Left lung (tissue), 4 donors: ENCODE measurements at regions not wholly inside any gene's neighbourhood (a gene's known extent, or its start where the extent isn't known, plus 50 kb on each side); places are given as distances from the start of the nearest gene placed in this dataset.

Experiments used
- ATAC-seq: fragments of 200-7000 bp; cut with Tn5 transposase; one replicate; pipeline ENCODE4 v1.9.1; 2020; ENCODE audit warnings: moderate library complexity
- DNase-seq, 4 donors: peaks; one replicate each; pipeline ENCODE4 v3.0.0-alpha.2; 2013 to 2020
- H3K27ac ChIP-seq, 2 donors: fragments of 200-600 bp; sonication (generic) in 1 of 2; one replicate each; pipeline versions ENCODE4 v1.5.0 to v1.8.0; 2020 to 2021
- H3K27me3 ChIP-seq, 2 donors: fragments of 200-600 bp; sonication (generic) in 1 of 2; one replicate each; pipeline versions ENCODE4 v1.5.0 to v1.8.0; 2020 to 2021
- H3K36me3 ChIP-seq, 2 donors: fragments of 200-600 bp; sonication (generic) in 1 of 2; one replicate each; pipeline versions ENCODE4 v1.5.0 to v1.8.0; 2020 to 2021
- H3K4me1 ChIP-seq, 2 donors: fragments of 200-600 bp; one replicate each; pipeline ENCODE4 v1.8.0; 2021
- H3K4me3 ChIP-seq, 2 donors: fragments of 200-600 bp; sonication (generic) in 1 of 2; one replicate each; pipeline versions ENCODE4 v1.5.0 to v1.8.0; 2020 to 2021; ENCODE audit warnings: mild to moderate bottlenecking in 1 of 2
- H3K9me3 ChIP-seq, 2 donors: fragments of 200-600 bp; sonication (generic) in 1 of 2; one replicate each; pipeline versions ENCODE4 v1.5.0 to v1.8.0; 2020 to 2021
- CTCF ChIP-seq, 2 donors: fragments of 200-600 bp; sonication (generic) in 1 of 2; IDR thresholded peaks; one replicate each; pipeline versions ENCODE4 v1.5.0 to v1.8.0; 2021; ENCODE audit warnings: antibody characterized with exemption in 2 of 2
- intact Hi-C, 2 donors: fragments of 100-400 bp; cut with DNase I; formaldehyde crosslinking; loops; one replicate each; pipeline versions ENCODE4 v1.11.2 to v1.14.2; 2022
- donor health status: DM: no; HTN: yes; CAD: no.
- donor health status: DM: no; HTN: no; CAD: no.

GRCh38 chr13:22933571-22934181 lies 247.1 kb upstream of the SGCG start:
- intact Hi-C loops: no loop called here
- no peaks in the 10 kb centered on the region for H3K4me1 ChIP-seq
- ATAC-seq (no peak), DNase-seq (no peak)
- H3K9me3 ChIP-seq: no peaks in the 10 kb centered on the region
- no peak overlapping the region for H3K27ac ChIP-seq
- H3K27me3 ChIP-seq: no peaks in the 10 kb centered on the region
- no peak for TF ChIP-seq CTCF (IDR thresholded peaks at IDR 0.05)
- H3K4me3 ChIP-seq: no peak overlapping the region
- H3K36me3 ChIP-seq: no peaks in the 10 kb centered on the region

- intact Hi-C loops: no loop called here
- DNase-seq (no peak), ATAC-seq (no peak)
- Histone ChIP-seq H3K27me3 (no peaks in the 10 kb centered on the region), H3K9me3 (no peaks in the 10 kb centered on the region), H3K36me3 (no peaks in the 10 kb centered on the region), H3K4me1 (no peaks in the 10 kb centered on the region), H3K4me3 (no peak overlapping the region), H3K27ac (no peak overlapping the region)
- TF ChIP-seq CTCF (IDR thresholded peaks at IDR 0.05): no peak
Measured at GRCh38 chr13:22934744-22935523, 245.8 kb upstream of the SGCG start.

GRCh38 chr13:22936228-22936627 lies 244.6 kb upstream of the SGCG start:
- intact Hi-C loops: no loop called here
- ATAC-seq (no peak), DNase-seq (no peak)
- Histone ChIP-seq H3K27ac (no peak overlapping the region), H3K9me3 (no peaks in the 10 kb centered on the region), H3K27me3 (no peaks in the 10 kb centered on the region), H3K36me3 (no peaks in the 10 kb centered on the region), H3K4me3 (no peak overlapping the region), H3K4me1 (no peaks in the 10 kb centered on the region)
- no peak for TF ChIP-seq CTCF (IDR thresholded peaks at IDR 0.05)

- DNase-seq: no peak
- ATAC-seq: no peak
- no peaks in the 10 kb centered on the region for H3K4me1 ChIP-seq
- H3K27me3 ChIP-seq: no peaks in the 10 kb centered on the region
- no peak for TF ChIP-seq CTCF (IDR thresholded peaks at IDR 0.05)
- intact Hi-C loops: no loop called here
- H3K36me3 ChIP-seq: no peaks in the 10 kb centered on the region
- no peak overlapping the region for H3K4me3 ChIP-seq
- no peaks in the 10 kb centered on the region for H3K9me3 ChIP-seq
- H3K27ac ChIP-seq: no peak overlapping the region
Measured at GRCh38 chr13:22937241-22937640, 243.5 kb upstream of the SGCG start.

- intact Hi-C loops: no loop called here
- ATAC-seq (no peak), DNase-seq (no peak)
- H3K36me3 ChIP-seq: no peaks in the 10 kb centered on the region
- H3K27ac ChIP-seq: no peak overlapping the region
- H3K4me3 ChIP-seq: no peak overlapping the region
- no peak for TF ChIP-seq CTCF (IDR thresholded peaks at IDR 0.05)
- no peaks in the 10 kb centered on the region for H3K9me3 ChIP-seq
- H3K4me1 ChIP-seq: no peaks in the 10 kb centered on the region
- H3K27me3 ChIP-seq: no peaks in the 10 kb centered on the region
Measured at GRCh38 chr13:22937953-22938352, 242.8 kb upstream of the SGCG start.
